Activated CD4-positive, alpha-beta T cell treated with anti-CD3 and anti-CD28 coated beads for 4 hours (primary cell): ENCODE measurements at regions not wholly inside any gene's neighbourhood (a gene's known extent, or its start where the extent isn't known, plus 50 kb on each side); places are given as distances from the start of the nearest gene placed in this dataset.
"Not testable (repeated sequence)": the region's sequence is repeated elsewhere in the genome, so short reads cannot be mapped to it uniquely, and the experiment has no call there.

Source experiments
- DNase-seq, 2 donors: peaks; one replicate each; pipeline ENCODE4 v3.0.0-alpha.2; 2020

GRCh38 chr2:133843551-133843950, 275.3 kb upstream of the NCKAP5 start:
- DNase-seq, result no peak

GRCh38 chr2:133844214-133844892, 276.1 kb upstream of the NCKAP5 start:
- DNase-seq, result peak; percentile 38 to 56

- DNase-seq, result no peak
Measured at GRCh38 chr2:133846476-133846875, 278.2 kb upstream of the NCKAP5 start.

DNA sequence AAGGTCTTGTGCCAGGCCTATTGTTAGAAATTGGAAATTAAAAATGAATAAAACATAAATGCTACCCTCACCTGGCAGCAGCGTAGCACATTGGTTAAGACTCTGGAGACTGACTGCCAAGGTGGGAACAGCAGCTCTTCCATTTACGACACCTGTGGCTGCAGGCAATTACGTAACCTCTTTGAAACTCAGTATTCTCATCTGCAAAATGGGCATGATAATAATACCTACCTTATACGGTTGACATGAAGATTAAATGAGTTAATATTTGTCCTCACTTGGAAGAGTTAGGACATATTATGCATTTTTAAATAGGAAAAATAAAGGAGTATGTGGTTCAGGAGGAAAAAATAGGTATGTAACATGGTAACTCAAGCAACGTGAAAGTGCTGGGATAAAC, 279.3 kb upstream of the NCKAP5 start:
- no peak for DNase-seq

DNA sequence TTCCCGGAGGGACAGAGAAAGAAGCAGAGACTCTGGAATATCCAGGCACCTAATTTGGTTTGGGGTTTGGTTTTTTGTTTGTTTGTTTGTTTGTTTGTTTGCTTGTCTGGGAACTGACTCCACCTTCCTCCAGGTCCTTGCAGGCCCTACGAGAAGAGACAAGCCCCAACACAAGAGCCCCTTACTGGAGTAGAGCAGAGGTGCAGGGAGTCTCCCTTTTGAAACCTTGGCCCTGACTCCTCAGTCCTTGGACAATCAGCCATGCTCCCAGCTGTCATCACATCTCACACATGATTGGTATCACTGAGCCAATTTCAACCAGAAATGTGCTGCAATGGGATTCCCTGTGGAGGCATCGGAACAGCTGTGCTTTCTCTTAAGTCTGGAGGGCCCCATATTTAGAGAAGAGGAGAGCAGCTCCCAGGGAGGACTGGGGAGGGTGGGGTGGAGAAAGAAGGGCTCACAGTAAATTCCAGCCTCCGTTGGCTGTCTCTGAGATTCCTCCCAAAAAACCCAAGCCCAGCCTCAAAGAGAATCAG, 279.9 kb upstream of the NCKAP5 start:
- no peak for DNase-seq

- DNase-seq, result no peak
Measured at GRCh38 chr2:133849341-133849740, 281.1 kb upstream of the NCKAP5 start.

DNA sequence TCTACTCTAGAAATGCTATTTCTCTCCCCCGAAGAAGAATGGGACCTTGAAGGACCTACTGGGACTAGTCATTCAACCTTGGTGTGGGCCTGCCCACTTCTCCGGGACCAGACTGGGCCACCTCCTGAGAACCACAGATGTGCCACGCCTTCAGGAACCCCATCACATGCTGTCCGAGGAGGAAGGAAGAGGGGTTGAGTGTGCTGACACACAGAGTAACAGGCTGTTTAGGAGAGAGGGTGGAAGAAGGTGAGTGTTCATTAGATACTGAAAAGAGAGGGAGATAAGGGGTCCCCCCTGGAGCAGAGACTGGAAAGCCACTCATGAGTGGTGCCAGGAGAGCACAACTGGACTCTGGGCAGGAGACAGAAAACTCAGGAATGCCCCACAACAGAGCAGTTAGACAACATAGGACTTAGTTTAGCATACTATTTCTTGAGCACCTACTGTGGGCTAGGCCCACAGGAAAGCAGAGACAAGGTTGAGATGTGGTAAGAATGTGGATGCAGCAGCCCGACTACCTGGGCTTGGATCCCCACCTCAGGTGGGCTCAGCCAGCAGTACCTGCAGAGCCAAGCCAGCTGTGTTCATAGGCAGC, 286.4 kb upstream of the NCKAP5 start:
- DNase-seq, result no peak

GRCh38 chr2:133855526-133855925, 287.3 kb upstream of the NCKAP5 start:
- no peak for DNase-seq

DNA sequence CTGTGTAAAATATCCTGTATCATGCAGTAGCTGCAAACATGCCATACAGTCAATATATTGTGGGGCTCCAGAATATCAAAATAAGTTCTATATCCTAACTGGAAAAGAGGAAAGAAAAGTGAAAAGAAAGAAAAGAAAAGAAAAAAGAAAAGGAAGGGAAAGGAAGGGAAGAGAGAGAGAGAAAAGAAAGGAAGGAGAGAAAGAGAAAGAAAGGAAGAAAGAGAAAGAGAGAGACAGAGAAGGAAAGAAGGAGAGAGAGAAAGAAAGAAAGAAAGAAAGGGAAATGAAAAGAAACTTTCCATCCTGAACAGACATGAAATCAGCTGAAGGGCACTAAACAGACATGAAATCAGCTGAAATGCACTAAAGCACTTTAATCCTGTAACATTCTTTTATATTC, 288.4 kb upstream of the NCKAP5 start:
- no peak for DNase-seq

GRCh38 chr2:133859578-133859977, 291.3 kb upstream of the NCKAP5 start:
- no peak for DNase-seq

- DNase-seq, result no peak
Measured at GRCh38 chr2:133862400-133862977, 294.2 kb upstream of the NCKAP5 start.

DNA sequence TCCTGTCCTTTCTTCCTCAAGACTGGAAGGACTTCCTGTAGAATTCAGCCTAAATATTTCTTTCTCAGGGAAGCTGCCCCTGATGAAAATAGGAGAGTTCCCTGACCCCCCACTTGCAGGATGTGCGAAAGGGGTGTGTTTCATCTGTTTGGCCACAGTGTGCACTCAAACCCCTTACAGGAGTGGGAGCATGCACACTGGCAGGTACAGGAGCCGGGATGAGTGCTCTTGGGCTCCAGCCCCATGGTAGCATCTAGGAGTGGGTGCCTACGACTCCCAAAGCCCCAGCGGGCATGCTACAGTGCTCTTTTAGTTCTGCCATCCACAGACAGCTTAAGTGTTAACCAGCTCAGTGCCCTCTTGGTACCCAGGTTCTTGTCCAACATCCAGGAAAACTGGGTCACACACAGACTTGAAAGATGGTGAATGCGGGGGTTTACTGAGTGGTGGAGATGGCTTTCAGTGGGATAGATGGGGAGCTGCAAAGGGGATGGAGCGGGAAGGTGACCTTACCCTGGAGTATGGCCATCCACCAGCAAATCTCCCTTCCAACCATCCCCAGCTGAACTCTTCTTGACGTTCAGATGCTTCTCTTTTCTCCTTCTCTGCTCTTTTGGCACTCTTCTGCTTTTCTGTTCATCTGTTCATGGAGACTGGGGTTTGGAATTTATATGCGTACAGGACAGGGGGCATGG, 295.0 kb upstream of the NCKAP5 start:
- DNase-seq, result no peak

DNA sequence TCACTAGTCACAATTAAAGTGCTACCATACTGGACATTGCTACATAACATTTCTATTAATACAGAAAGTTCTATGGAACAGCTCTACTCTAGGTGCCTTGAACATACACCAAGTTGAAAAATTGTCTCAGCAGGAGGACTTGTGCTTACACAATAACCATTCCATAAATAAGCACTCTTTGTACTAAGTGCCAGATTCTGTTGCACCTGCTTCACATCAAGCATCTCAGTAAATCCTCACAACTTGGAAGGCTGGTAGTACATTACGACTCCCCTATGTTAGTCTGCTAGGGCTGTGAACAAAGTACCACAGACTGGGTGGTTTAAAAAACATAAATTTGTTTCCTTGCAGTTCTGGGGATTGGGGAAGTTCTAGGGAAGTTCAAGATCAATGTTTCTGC, 296.9 kb upstream of the NCKAP5 start:
- no peak for DNase-seq

DNA sequence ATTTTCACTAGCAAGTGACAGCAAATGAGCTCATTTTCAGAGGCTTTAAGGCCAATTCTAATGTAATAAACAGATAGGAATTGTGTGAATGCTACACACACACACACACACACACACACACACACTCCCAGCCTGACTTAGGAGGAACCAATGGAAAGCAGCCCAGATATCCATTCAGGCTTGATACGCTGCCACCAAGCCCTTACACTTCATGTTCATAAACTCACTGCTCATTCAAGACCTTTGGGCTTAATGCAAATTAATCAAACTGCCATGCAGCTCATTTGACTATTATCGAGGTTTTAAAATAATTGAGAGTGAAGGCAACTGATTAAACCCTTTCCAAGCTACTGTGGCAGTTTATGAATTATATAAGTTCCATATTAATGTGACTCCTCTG, 298.9 kb upstream of the NCKAP5 start:
- no peak for DNase-seq

GRCh38 chr2:133871545-133872209, 303.4 kb upstream of the NCKAP5 start:
- DNase-seq, result no peak

- DNase-seq, result no peak
Measured at GRCh38 chr2:133878326-133878725, 310.1 kb upstream of the NCKAP5 start.

GRCh38 chr2:133879703-133880102, 311.4 kb upstream of the NCKAP5 start:
- DNase-seq, result no peak

DNA sequence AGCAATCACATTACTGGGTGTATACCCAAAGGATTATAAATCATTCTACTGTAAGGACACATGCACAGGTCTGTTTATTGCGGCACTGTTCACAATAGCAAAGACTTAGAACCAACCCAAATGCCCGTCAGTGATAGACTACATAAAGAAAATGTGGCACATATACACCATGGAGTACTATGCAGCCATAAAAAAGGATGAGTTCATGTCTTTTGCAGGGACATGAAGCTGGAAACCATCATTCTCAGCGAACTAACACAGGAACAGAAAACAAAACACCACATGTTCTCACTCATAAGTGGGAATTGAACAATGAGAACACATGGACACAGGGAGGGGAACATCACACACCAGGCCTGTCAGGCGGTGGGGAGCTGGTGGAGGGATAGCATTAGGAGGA, 313.9 kb upstream of the NCKAP5 start:
- DNase-seq, result not testable (repeated sequence)

DNA sequence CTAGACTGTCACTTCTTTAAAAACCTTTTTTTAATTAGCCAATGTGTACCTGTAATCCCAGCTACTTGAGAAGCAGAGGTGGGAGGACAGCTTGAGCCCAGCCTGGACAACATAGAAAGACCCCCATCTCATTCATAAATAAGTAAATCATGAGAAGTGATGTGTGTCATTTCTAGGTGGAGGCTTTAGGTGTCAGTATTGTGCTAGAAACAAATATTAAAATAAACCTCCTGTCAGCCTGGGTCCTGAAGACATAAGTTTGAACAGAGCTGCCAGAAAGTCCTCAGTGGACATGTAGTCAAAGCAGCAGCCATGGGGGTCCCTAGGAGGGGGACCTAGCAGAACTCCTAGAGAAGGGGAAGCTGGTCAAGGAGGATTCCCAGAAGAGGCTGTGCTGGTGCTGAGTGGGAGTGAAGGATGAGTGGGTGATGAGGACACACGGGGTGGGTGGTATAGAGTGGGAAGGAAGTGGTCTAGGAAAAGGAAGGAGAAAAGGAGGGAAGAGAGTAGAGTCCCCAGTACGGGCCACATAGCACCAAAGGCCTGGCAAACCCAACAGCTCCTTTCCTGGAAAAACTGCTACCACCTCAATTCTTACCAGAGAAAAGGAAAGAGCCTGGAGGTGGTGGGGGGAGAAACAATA, 316.6 kb upstream of the NCKAP5 start:
- no peak for DNase-seq

DNA sequence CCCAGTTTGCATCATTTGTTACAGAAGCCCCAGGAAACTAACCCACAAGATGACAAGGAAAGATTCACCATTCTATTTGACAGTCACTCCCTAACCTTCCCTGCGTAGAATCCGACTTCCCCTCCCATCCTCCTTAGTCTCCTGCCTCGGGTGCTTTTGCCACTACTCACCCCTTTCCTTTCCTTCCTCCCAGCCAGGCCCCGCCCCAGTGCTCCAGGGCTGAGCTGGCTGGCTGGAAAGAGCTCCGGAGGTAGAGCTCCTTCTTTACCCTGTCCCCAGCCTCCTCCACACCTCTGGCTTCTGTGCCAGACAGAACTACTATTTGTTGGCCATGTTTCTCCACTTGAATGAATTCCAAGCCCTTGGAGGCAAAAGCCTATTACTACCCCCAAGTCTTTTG, 317.6 kb upstream of the NCKAP5 start:
- DNase-seq, result no peak

DNA sequence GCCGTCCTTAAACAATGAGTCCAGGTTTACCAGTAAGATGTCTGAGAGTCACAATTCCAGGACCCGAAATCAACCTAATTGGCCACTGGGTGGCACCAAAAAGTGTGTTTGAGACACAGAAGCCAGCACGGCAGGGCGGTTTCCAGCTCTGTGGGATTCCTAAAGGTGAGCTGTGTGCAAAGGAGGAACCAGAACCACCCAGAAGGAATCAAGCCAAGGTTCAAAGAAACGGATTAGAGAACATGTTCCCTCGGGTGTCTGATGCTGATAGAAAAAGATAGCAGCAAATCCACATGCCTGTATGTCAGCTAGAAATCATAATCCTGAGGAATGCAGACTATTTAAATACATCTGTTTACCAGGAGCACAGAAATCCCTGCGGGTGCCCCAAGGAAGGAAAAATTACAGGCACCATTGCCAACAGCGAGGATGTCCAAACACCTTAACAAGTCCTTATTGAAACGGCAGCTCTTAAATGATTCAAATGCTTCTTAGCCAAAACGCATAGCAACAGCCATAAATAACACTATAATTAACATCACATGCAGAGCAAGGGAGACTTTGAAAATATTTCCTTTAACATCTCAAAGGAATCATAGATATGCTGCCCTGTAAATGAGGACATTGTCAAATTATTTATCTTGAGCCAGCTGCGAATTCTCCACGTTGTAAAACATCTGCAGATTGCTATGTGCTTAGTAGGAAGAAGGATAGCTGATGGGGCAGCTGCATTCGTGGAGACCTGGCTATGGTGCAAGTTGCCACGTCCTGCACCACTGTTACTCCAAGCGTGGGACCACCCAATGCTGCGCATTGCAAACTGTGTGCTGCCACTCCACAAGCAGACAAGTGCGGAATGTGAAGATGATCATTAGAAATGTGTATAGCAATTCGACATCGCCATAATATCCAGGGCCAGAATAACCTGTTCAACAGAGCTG, 318.7 kb upstream of the NCKAP5 start:
- peak; percentile 36 to 49 for DNase-seq

- no peak for DNase-seq
Measured at GRCh38 chr2:133887676-133888040, 319.4 kb upstream of the NCKAP5 start.
